ENCODE measurements at regions not wholly inside any gene's neighbourhood (a gene's known extent, or its start where the extent isn't known, plus 50 kb on each side); places are given as distances from the start of the nearest gene placed in this dataset.

DNA sequence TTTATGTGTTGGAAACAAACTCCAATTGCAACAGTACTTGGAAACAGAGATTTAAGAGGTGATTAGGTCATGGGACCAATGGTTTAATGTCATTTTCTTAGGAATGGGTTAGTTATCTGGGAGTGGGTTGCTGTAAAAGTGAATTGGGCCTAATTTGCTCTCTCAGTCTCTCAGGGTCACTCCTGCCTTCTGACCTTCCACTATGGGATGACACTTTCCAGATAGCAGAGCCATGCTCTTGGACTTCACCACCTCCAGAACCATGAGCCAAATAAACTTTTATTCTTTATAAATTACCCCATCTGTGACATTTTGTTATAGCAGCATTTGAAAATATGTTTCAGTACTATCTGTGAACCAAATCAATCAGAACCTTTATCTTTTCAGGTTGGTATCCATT is 1509.1 kb downstream of the REEP3 start:
- TF ChIP-seq, protein P1, sequence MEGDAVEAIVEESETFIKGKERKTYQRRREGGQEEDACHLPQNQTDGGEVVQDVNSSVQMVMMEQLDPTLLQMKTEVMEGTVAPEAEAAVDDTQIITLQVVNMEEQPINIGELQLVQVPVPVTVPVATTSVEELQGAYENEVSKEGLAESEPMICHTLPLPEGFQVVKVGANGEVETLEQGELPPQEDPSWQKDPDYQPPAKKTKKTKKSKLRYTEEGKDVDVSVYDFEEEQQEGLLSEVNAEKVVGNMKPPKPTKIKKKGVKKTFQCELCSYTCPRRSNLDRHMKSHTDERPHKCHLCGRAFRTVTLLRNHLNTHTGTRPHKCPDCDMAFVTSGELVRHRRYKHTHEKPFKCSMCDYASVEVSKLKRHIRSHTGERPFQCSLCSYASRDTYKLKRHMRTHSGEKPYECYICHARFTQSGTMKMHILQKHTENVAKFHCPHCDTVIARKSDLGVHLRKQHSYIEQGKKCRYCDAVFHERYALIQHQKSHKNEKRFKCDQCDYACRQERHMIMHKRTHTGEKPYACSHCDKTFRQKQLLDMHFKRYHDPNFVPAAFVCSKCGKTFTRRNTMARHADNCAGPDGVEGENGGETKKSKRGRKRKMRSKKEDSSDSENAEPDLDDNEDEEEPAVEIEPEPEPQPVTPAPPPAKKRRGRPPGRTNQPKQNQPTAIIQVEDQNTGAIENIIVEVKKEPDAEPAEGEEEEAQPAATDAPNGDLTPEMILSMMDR (IDR thresholded peaks at IDR 0.05; ENCODE audit: insufficient read depth, low read length, poor library complexity, severe bottlenecking) = no peak
- no peak for TF ChIP-seq EZH2phosphoT487 (conservative IDR thresholded peaks at IDR 0.05; ENCODE audit: low read length)
